IMR-90 (cell line): ENCODE measurements at regions not wholly inside any gene's neighbourhood (a gene's known extent, or its start where the extent isn't known, plus 50 kb on each side); places are given as distances from the start of the nearest gene placed in this dataset.
"Not testable (repeated sequence)": the region's sequence is repeated elsewhere in the genome, so short reads cannot be mapped to it uniquely, and the experiment has no call there.

ENCODE experiments used
- ATAC-seq: fragments of 200-7000 bp; cut with Tn5 transposase; 2 replicates; pipeline ENCODE4 v1.9.1; 2020; ENCODE audit warnings: low read depth, mild to moderate bottlenecking, moderate library complexity
- BruUV-seq: library from RNA; stranded (reverse); fragments of 400-500 nt; replicated peaks from 2 replicates; lab custom pipeline; 2021; lab: Mats Ljungman, UMichigan
- CTCF ChIA-PET: fragments of 300-600 bp; formaldehyde crosslinking; extraction: SDS; loops from one replicate; lab custom pipeline; 2021; ENCODE audit warnings: antibody characterized with exemption; lab: Yijun Ruan, JAX
- POLR2A ChIA-PET: fragments of 300-600 bp; sonication (Branson Sonifier 250); formaldehyde crosslinking; loops from one replicate; lab custom pipeline; 2022; ENCODE audit warnings: antibody characterized with exemption; ENCODE audit not compliant: unreplicated experiment; lab: Charles Lee
- DNase-seq: peaks from one replicate; pipeline ENCODE4 v3.0.0; 2013
- H2AFZ ChIP-seq: replicated peaks from 2 replicates; pipeline ENCODE3; 2013; ENCODE audit warnings: low read length, mild to moderate bottlenecking; ENCODE audit not compliant: poor library complexity
- H2AK5ac ChIP-seq: 2 replicates; pipeline ENCODE4 v1.6.1; 2013; ENCODE audit warnings: low read depth, low read length, inconsistent platforms
- H2AK9ac ChIP-seq: replicated peaks from 2 replicates; pipeline ENCODE3; 2013; ENCODE audit warnings: mild to moderate bottlenecking, low read depth, low read length, moderate library complexity; ENCODE audit not compliant: poor library complexity
- H2BK120ac ChIP-seq: 2 replicates; pipeline ENCODE4 v1.6.1; 2013; ENCODE audit warnings: low read depth, low read length, inconsistent platforms
- H2BK15ac ChIP-seq: 3 replicates; pipeline ENCODE4 v1.6.1; 2013; ENCODE audit warnings: low read depth, low read length, inconsistent platforms
- H2BK20ac ChIP-seq: 2 replicates; pipeline ENCODE4 v1.6.1; 2013; ENCODE audit warnings: low read depth, mild to moderate bottlenecking, inconsistent platforms, low read length, moderate library complexity
- H2BK5ac ChIP-seq: 2 replicates; pipeline ENCODE4 v1.6.1; 2013; ENCODE audit warnings: mild to moderate bottlenecking, low read depth, low read length, inconsistent platforms; ENCODE audit not compliant: poor library complexity, severe bottlenecking
- H3K14ac ChIP-seq: replicated peaks from 2 replicates; pipeline ENCODE4 v1.6.1; 2013; ENCODE audit warnings: low read depth, low read length, inconsistent platforms
- H3K18ac ChIP-seq: 2 replicates; pipeline ENCODE4 v1.6.1; 2013; ENCODE audit warnings: low read depth, low read length, control low read depth
- H3K23ac ChIP-seq: 2 replicates; pipeline ENCODE4 v1.6.1; 2013; ENCODE audit warnings: low read depth, low read length, inconsistent platforms
- H3K27ac ChIP-seq: 2 replicates; pipeline ENCODE4 v1.5.1; 2013; ENCODE audit warnings: mild to moderate bottlenecking, control low read depth, low read length; ENCODE audit not compliant: insufficient read depth
- H3K27me3 ChIP-seq: 2 replicates; pipeline ENCODE4 v1.6.1; 2013; ENCODE audit warnings: low read length; ENCODE audit not compliant: control insufficient read depth, insufficient read depth
- H3K36me3 ChIP-seq: 2 replicates; pipeline ENCODE4 v1.6.1; 2013; ENCODE audit warnings: low read length, mixed read lengths; ENCODE audit not compliant: control insufficient read depth, insufficient read depth
- H3K4ac ChIP-seq: 2 replicates; pipeline ENCODE4 v1.6.1; 2013; ENCODE audit warnings: low read depth, low read length, inconsistent platforms
- H3K4me1 ChIP-seq: 2 replicates; pipeline ENCODE4 v1.6.1; 2013; ENCODE audit warnings: low read length, mixed read lengths; ENCODE audit not compliant: control insufficient read depth, insufficient read depth
- H3K4me2 ChIP-seq: 2 replicates; pipeline ENCODE4 v1.6.1; 2013; ENCODE audit warnings: low read depth, mild to moderate bottlenecking, control low read depth, low read length, moderate library complexity
- H3K4me3 ChIP-seq: 2 replicates; pipeline ENCODE4 v1.5.1; 2013; ENCODE audit warnings: low read depth, mild to moderate bottlenecking, control low read depth, low read length, moderate library complexity; ENCODE audit not compliant: insufficient read depth
- H3K56ac ChIP-seq: 2 replicates; pipeline ENCODE4 v1.6.1; 2013; ENCODE audit warnings: low read length, inconsistent platforms; ENCODE audit not compliant: insufficient read depth; ENCODE audit errors: extremely low read depth
- H3K79me1 ChIP-seq, 2 experiments: 2 replicates each; pipeline ENCODE4 v1.6.1; 2013; ENCODE audit warnings: low read length in 2 of 2, inconsistent platforms in 1 of 2, low read depth in 1 of 2
- H3K9ac ChIP-seq: 2 replicates; pipeline ENCODE4 v1.6.1; 2013; ENCODE audit warnings: low read depth, low read length, control low read depth
- H3K9me1 ChIP-seq: 2 replicates; pipeline ENCODE4 v1.6.1; 2013; ENCODE audit warnings: low read length, inconsistent platforms; ENCODE audit not compliant: insufficient read depth
- H3K9me3 ChIP-seq: 2 replicates; pipeline ENCODE4 v1.6.1; 2013; ENCODE audit warnings: low read length; ENCODE audit not compliant: control insufficient read depth, insufficient read depth
- H4K20me1 ChIP-seq: 2 replicates; pipeline ENCODE4 v1.6.1; 2013; ENCODE audit warnings: low read length, inconsistent platforms; ENCODE audit not compliant: insufficient read depth
- H4K5ac ChIP-seq: 2 replicates; pipeline ENCODE4 v1.6.1; 2013; ENCODE audit warnings: mild to moderate bottlenecking, low read depth, low read length, control low read depth
- H4K8ac ChIP-seq, 2 experiments: 2 replicates each; pipeline ENCODE4 v1.6.1; 2013; ENCODE audit warnings: low read depth in 2 of 2, low read length in 2 of 2, control low read depth in 1 of 2, inconsistent platforms in 1 of 2
- H4K91ac ChIP-seq: 2 replicates; pipeline ENCODE4 v1.6.1; 2013; ENCODE audit warnings: low read depth, low read length, inconsistent platforms; ENCODE audit not compliant: insufficient read depth
- WGBS, 2 experiments: methylation state at CpG; one replicate each; pipeline versions ENCODE4 v1.1.5 to v1.1.7; 2013; ENCODE audit warnings: missing lambda C conversion rate in 2 of 2; ENCODE audit not compliant: insufficient read length in 1 of 2; ENCODE audit errors: extremely low coverage in 2 of 2; 5-methylcytosine and 5-hydroxymethylcytosine counted together
- dilution Hi-C: fragments of 300-500 bp; cut with HindIII; formaldehyde crosslinking; loops from one replicate; pipeline ENCODE4 v1.14.3; 2018; ENCODE audit warnings: low sequenced_read_pairs; ENCODE audit not compliant: unreplicated experiment
- in situ Hi-C: fragments of 300-500 bp; cut with MboI; formaldehyde crosslinking; loops from 3 replicates; pipeline ENCODE4 v1.14.3; 2019; ENCODE audit warnings: low sequenced_read_pairs, inconsistent platforms, mixed read lengths
- intact Hi-C: fragments of 100-400 bp; cut with micrococcal nuclease; formaldehyde crosslinking; loops from 2 replicates; pipeline ENCODE4 v1.10.0; 2022

DNA sequence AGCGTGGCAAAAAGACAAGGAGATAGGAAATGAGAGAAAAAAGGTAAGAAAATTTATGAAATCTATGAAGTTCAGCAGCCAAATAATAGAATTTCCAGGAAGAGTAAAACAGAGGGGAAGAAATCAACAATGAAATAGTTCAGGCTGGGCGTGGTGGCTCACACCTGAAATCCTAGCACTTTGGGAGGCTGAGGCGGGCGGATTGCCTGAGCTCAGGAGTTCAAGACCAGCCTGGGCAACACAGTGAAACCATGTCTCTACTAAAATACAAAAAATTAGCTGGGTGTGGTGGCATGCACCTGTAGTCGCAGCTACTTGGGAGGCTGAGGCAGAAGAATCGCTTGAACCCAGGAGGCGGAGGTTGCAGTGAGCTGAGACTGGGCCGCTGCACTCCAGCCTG lies 62.1 kb upstream of the RESF1 start:
- H4K8ac ChIP-seq, H2BK20ac ChIP-seq, H3K9ac ChIP-seq, H2BK15ac ChIP-seq, H2AK9ac ChIP-seq, H2AFZ ChIP-seq, H3K79me1 ChIP-seq, H3K4me3 ChIP-seq, H3K9me1 ChIP-seq, dilution Hi-C loops, H4K20me1 ChIP-seq, H2AK5ac ChIP-seq, H3K9me3 ChIP-seq, POLR2A ChIA-PET, H3K27me3 ChIP-seq, ATAC-seq, H3K4me1 ChIP-seq, DNase-seq, H3K23ac ChIP-seq, intact Hi-C loops, H2BK5ac ChIP-seq, H3K27ac ChIP-seq, H2BK120ac ChIP-seq, H3K4ac ChIP-seq, H3K14ac ChIP-seq, H4K5ac ChIP-seq, H3K4me2 ChIP-seq, H4K91ac ChIP-seq, H3K56ac ChIP-seq, CTCF ChIA-PET, H3K36me3 ChIP-seq, H3K18ac ChIP-seq, BruUV-seq, in situ Hi-C loops: not testable (repeated sequence)
- 50% methylated on average over 1 of the region's 8 CpGs; no CpG with 5 or more reads in 1 of the 2 experiments for WGBS, 2 experiments
